HCT116 (cell line): ENCODE measurements at regions not wholly inside any gene's neighbourhood (a gene's known extent, or its start where the extent isn't known, plus 50 kb on each side); places are given as distances from the start of the nearest gene placed in this dataset.

Experiments
- ATAC-seq: fragments of 200-7000 bp; cut with Tn5 transposase; 2 replicates; pipeline ENCODE4 v1.9.1; 2020; ENCODE audit warnings: mild to moderate bottlenecking, moderate library complexity
- BruUV-seq: library from RNA; stranded (reverse); fragments of 400-500 nt; replicated peaks from 2 replicates; lab custom pipeline; 2021; lab: Mats Ljungman, UMichigan
- CTCF ChIA-PET: fragments of 300-600 bp; sonication (Branson Sonifier 250); formaldehyde crosslinking; loops from one replicate; lab custom pipeline; 2021; ENCODE audit warnings: antibody characterized with exemption; lab: Charles Lee
- POLR2A ChIA-PET: fragments of 300-600, 350-600 bp; sonication (Branson Sonifier 250); formaldehyde crosslinking; loops from one replicate; lab custom pipeline; 2021; ENCODE audit warnings: antibody characterized with exemption; lab: Charles Lee
- RAD21 ChIA-PET, 2 experiments: fragments of 300-600 bp; sonication (Branson Sonifier 250); formaldehyde crosslinking; loops; one replicate each; lab custom pipeline; 2023; ENCODE audit warnings: low total read pairs in 2 of 2; ENCODE audit not compliant: uncharacterized antibody in 2 of 2, unreplicated experiment in 2 of 2, low non-redundant PET in 1 of 2; lab: Charles Lee
- DNase-seq: peaks from one replicate; pipeline ENCODE4 v3.0.0-alpha.2; 2010; ENCODE audit warnings: low read depth, low spot score
- H2AFZ ChIP-seq: fragments of 200-600 bp; shearing (Covaris generic), sonication (generic); 2 replicates; pipeline ENCODE4 v1.6.1; 2017; ENCODE audit warnings: low read depth, mixed run types, mixed read lengths, antibody characterized with exemption, low read length; ENCODE audit not compliant: poor library complexity, severe bottlenecking
- H3K27ac ChIP-seq: 2 replicates; pipeline ENCODE4 v1.5.1; 2012; ENCODE audit warnings: low read depth, low read length
- H3K27me3 ChIP-seq: fragments of 200-600 bp; sonication (generic); 2 replicates; pipeline ENCODE4 v1.6.1; 2016; ENCODE audit warnings: mixed run types, low read length, mixed read lengths; ENCODE audit not compliant: insufficient read depth
- H3K36me3 ChIP-seq, 2 experiments: fragments of 200-500 bp in 1 of 2; fragments of 200-600 bp in 1 of 2; sonication (Bioruptor generic) in 1 of 2; sonication (generic) in 1 of 2; 2 replicates each; pipeline versions ENCODE4 v1.5.1 to v1.6.1; 2014 to 2016; ENCODE audit warnings: low read length in 2 of 2, inconsistent platforms in 1 of 2, mixed read lengths in 1 of 2, mixed run types in 1 of 2; ENCODE audit not compliant: insufficient read depth in 2 of 2, control insufficient read depth in 1 of 2
- H3K4me1 ChIP-seq, 2 experiments: fragments of 200-600 bp in 1 of 2; sonication (generic) in 1 of 2; 2 replicates each; pipeline versions ENCODE4 v1.5.1 to v1.6.1; 2012 to 2017; ENCODE audit warnings: low read length in 2 of 2, inconsistent platforms in 1 of 2, mild to moderate bottlenecking in 1 of 2, mixed read lengths in 1 of 2, mixed run types in 1 of 2, moderate library complexity in 1 of 2; ENCODE audit not compliant: insufficient read depth in 2 of 2, control insufficient read depth in 1 of 2
- H3K4me2 ChIP-seq: fragments of 200-600 bp; sonication (generic); 2 replicates; pipeline ENCODE4 v1.6.1; 2017; ENCODE audit warnings: mixed run types, low read length, mixed read lengths
- H3K4me3 ChIP-seq, 2 experiments: fragments of 200-600 bp in 1 of 2; sonication (generic) in 1 of 2; replicated peaks in 1 of 2; 2 replicates each; pipeline ENCODE4 v1.5.1; 2011 to 2016; ENCODE audit warnings: low read length in 2 of 2, control low read depth in 1 of 2, low read depth in 1 of 2, mild to moderate bottlenecking in 1 of 2, mixed read lengths in 1 of 2, mixed run types in 1 of 2
- H3K79me2 ChIP-seq: fragments of 200-600 bp; sonication (generic); 2 replicates; pipeline ENCODE4 v1.6.1; 2017; ENCODE audit warnings: mild to moderate bottlenecking, mixed run types, low read length, moderate library complexity, mixed read lengths; ENCODE audit not compliant: insufficient read depth
- H3K9ac ChIP-seq: fragments of 200-600 bp; sonication (generic); 2 replicates; pipeline ENCODE4 v1.6.1; 2016; ENCODE audit warnings: low read length, mixed read lengths
- H3K9me2 ChIP-seq: fragments of 200-600 bp; sonication (generic), shearing (Covaris generic); 2 replicates; pipeline ENCODE4 v1.6.1; 2017; ENCODE audit warnings: mixed run types, mild to moderate bottlenecking, moderate library complexity; ENCODE audit not compliant: insufficient read depth
- H3K9me3 ChIP-seq, 2 experiments: fragments of 200-500 bp in 1 of 2; fragments of 200-600 bp in 1 of 2; sonication (Bioruptor generic) in 1 of 2; sonication (generic) in 1 of 2; 2 replicates each; pipeline ENCODE4 v1.6.1; 2014 to 2017; ENCODE audit warnings: low read length in 2 of 2, mixed read lengths in 2 of 2, inconsistent platforms in 1 of 2, low read depth in 1 of 2, mild to moderate bottlenecking in 1 of 2, mixed run types in 1 of 2, moderate library complexity in 1 of 2; ENCODE audit not compliant: control insufficient read depth in 1 of 2, insufficient read depth in 1 of 2
- H4K20me1 ChIP-seq: fragments of 200-600 bp; sonication (generic), shearing (Covaris generic); 2 replicates; pipeline ENCODE4 v1.6.1; 2017; ENCODE audit warnings: mixed run types, mild to moderate bottlenecking, moderate library complexity; ENCODE audit not compliant: insufficient read depth
- ATF3 ChIP-seq: IDR thresholded peaks from 2 replicates; pipeline ENCODE4 v1.6.1; 2012
- CBX3 ChIP-seq: IDR thresholded peaks from 2 replicates; pipeline ENCODE4 v1.6.1; 2012; ENCODE audit warnings: low read depth
- CEBPB ChIP-seq: IDR thresholded peaks from 2 replicates; pipeline ENCODE4 v1.6.1; 2012; ENCODE audit warnings: low read depth
- EGR1 ChIP-seq: IDR thresholded peaks from 2 replicates; pipeline ENCODE4 v1.6.1; 2012; ENCODE audit warnings: low read depth
- ELF1 ChIP-seq: IDR thresholded peaks from 2 replicates; pipeline ENCODE4 v1.6.1; 2012; ENCODE audit warnings: low read depth, borderline replicate concordance
- EZH2 ChIP-seq: fragments of 200-600 bp; sonication (generic); IDR thresholded peaks from 2 replicates; pipeline ENCODE4 v1.6.1; 2017; ENCODE audit warnings: antibody characterized with exemption, mixed run types
- EZH2phosphoT487 ChIP-seq: fragments of 200-600 bp; IDR thresholded peaks from 2 replicates; pipeline ENCODE4 v1.6.1; 2018; ENCODE audit warnings: antibody characterized with exemption, borderline replicate concordance
- FOSL1 ChIP-seq: IDR thresholded peaks from 2 replicates; pipeline ENCODE4 v1.6.1; 2012; ENCODE audit warnings: low read depth
- JUND ChIP-seq: IDR thresholded peaks from 2 replicates; pipeline ENCODE4 v1.6.1; 2012
- MAX ChIP-seq: IDR thresholded peaks from 2 replicates; pipeline ENCODE4 v1.6.1; 2012
- POLR2A ChIP-seq: IDR thresholded peaks from 2 replicates; pipeline ENCODE4 v1.7.0; 2011; ENCODE audit warnings: borderline replicate concordance; ENCODE audit not compliant: insufficient read depth, insufficient read length; ENCODE audit errors: extremely low read depth
- POLR2AphosphoS5 ChIP-seq: IDR thresholded peaks from 2 replicates; pipeline ENCODE4 v1.6.1; 2011; ENCODE audit warnings: mild to moderate bottlenecking, low read depth, low read length, moderate library complexity
- RAD21 ChIP-seq: IDR thresholded peaks from 2 replicates; pipeline ENCODE4 v1.6.1; 2012; ENCODE audit warnings: low read depth, mild to moderate bottlenecking
- REST ChIP-seq: IDR thresholded peaks from 2 replicates; pipeline ENCODE4 v1.6.1; 2012; ENCODE audit warnings: low read depth
- SIN3A ChIP-seq: IDR thresholded peaks from 2 replicates; pipeline ENCODE4 v1.6.1; 2012; ENCODE audit warnings: low read depth
- SP1 ChIP-seq: IDR thresholded peaks from 2 replicates; pipeline ENCODE4 v1.6.1; 2012; ENCODE audit warnings: low read depth
- SRF ChIP-seq: IDR thresholded peaks from 2 replicates; pipeline ENCODE4 v1.6.1; 2012; ENCODE audit warnings: low read depth
- TCF7L2 ChIP-seq: IDR thresholded peaks from 2 replicates; pipeline ENCODE4 v1.7.0; 2011; ENCODE audit warnings: borderline replicate concordance, inconsistent platforms; ENCODE audit not compliant: insufficient read depth, insufficient read length; ENCODE audit errors: extremely low read depth
- YY1 ChIP-seq: IDR thresholded peaks from 2 replicates; pipeline ENCODE4 v1.6.1; 2011; ENCODE audit warnings: low read length, low read depth, moderate library complexity, mild to moderate bottlenecking; ENCODE audit not compliant: insufficient replicate concordance; ENCODE audit errors: extremely low read depth
- ZNF274 ChIP-seq: fragments of 200-500 bp; sonication (Bioruptor generic); IDR thresholded peaks from 2 replicates; pipeline ENCODE4 v1.6.1; 2014; ENCODE audit warnings: mild to moderate bottlenecking, low read depth, low read length, inconsistent platforms
- intact Hi-C: fragments of 100-400 bp; cut with micrococcal nuclease; formaldehyde crosslinking; loops from 2 replicates; pipeline ENCODE4 v1.10.0; 2022

GRCh38 chr10:47178537-47179290, 121.3 kb upstream of the GDF10 start:
- intact Hi-C loops, result no loop called here
- no peak overlapping the region for H3K9ac ChIP-seq
- H3K9me3 ChIP-seq, result no peaks in the 10 kb centered on the region
- H3K4me3 ChIP-seq, result no peak overlapping the region
- no TSS peak for BruUV-seq
- H3K4me2 ChIP-seq, result no peak overlapping the region
- no peaks in the 10 kb centered on the region for H4K20me1 ChIP-seq
- POLR2A ChIA-PET, result no interaction called here
- H3K36me3 ChIP-seq, result no peaks in the 10 kb centered on the region
- H3K27me3 ChIP-seq, result no peaks in the 10 kb centered on the region
- no peaks in the 10 kb centered on the region for H3K79me2 ChIP-seq
- H3K4me1 ChIP-seq, result no peaks in the 10 kb centered on the region
- H2AFZ ChIP-seq, result no peak overlapping the region
- H3K27ac ChIP-seq, result no peak overlapping the region
- DNase-seq (no peak), ATAC-seq (no peak)
- H3K9me2 ChIP-seq, result no peaks in the 10 kb centered on the region
- RAD21 ChIA-PET, result no interaction called here
- CTCF ChIA-PET, result no interaction called here
- TF ChIP-seq EGR1 (no peak), EZH2 (no peak), ZNF274 (no peak), CBX3 (no peak), JUND (no peak), YY1 (no peak), ATF3 (no peak), REST (no peak), CEBPB (no peak), POLR2A (no peak), MAX (no peak), EZH2phosphoT487 (no peak), FOSL1 (no peak), SP1 (no peak), SIN3A (no peak), POLR2AphosphoS5 (no peak), ELF1 (no peak), SRF (no peak), TCF7L2 (no peak), RAD21 (no peak)
